ENCODE measurements at regions not wholly inside any gene's neighbourhood (a gene's known extent, or its start where the extent isn't known, plus 50 kb on each side); places are given as distances from the start of the nearest gene placed in this dataset.
A peak's percentile ranks its signal among the peaks of the same experiment; 100 is the strongest.

DNA sequence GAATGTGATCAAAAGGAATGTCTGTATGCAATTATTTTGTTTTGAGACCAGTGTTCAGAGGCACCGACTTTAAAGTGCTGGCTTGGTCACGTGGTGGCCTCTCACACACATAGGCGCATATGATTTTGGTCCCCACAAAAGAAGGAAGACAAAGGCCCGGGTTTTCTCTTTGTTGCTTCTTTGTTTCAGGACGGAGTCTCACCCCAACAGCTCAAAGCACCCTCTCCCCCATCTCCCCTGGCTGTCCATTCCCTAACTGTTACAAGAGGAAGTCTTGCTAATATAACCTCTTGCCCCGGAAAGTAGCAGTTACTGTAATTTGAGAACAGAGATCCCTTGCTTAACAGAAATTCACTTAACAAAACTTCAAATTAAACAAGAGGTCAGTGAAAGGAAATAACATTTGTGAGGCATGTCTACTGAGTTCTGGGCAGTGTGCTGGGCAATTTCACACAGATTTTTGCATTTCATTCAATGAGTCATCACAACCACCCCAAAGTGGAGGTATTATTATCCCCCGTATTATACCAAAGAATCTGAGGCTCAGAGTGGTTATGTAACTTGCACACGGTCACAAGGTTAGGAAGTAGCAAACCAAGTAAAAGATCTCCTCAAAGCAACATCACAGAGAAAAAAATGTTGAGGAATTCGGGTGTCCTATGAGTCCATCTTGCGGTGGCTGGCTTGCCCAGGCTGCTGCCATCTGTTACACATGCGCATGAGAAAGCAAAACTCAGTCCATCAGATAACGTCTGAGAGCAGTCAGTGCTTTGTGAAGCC, 75.8 kb downstream of the SDC1 start:
- 56% methylated on average over 12 of the region's 12 CpGs for WGBS (ENCODE audit: low lambda C conversion rate)
- TF ChIP-seq, protein P1, sequence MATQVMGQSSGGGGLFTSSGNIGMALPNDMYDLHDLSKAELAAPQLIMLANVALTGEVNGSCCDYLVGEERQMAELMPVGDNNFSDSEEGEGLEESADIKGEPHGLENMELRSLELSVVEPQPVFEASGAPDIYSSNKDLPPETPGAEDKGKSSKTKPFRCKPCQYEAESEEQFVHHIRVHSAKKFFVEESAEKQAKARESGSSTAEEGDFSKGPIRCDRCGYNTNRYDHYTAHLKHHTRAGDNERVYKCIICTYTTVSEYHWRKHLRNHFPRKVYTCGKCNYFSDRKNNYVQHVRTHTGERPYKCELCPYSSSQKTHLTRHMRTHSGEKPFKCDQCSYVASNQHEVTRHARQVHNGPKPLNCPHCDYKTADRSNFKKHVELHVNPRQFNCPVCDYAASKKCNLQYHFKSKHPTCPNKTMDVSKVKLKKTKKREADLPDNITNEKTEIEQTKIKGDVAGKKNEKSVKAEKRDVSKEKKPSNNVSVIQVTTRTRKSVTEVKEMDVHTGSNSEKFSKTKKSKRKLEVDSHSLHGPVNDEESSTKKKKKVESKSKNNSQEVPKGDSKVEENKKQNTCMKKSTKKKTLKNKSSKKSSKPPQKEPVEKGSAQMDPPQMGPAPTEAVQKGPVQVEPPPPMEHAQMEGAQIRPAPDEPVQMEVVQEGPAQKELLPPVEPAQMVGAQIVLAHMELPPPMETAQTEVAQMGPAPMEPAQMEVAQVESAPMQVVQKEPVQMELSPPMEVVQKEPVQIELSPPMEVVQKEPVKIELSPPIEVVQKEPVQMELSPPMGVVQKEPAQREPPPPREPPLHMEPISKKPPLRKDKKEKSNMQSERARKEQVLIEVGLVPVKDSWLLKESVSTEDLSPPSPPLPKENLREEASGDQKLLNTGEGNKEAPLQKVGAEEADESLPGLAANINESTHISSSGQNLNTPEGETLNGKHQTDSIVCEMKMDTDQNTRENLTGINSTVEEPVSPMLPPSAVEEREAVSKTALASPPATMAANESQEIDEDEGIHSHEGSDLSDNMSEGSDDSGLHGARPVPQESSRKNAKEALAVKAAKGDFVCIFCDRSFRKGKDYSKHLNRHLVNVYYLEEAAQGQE (IDR thresholded peaks at IDR 0.05; ENCODE audit: low read depth, low read length) = no peak
- TF ChIP-seq RFX5 (IDR thresholded peaks at IDR 0.05; ENCODE audit: low read length) (no peak), EP300 (IDR thresholded peaks at IDR 0.05; ENCODE audit: borderline replicate concordance in 1 of 2, low read depth in 1 of 2, low read length in 1 of 2) (peak; percentile 6 to 27; a peak in 2 of 4 replicates), CHD2 (IDR thresholded peaks at IDR 0.05; ENCODE audit: low read length, partially characterized antibody) (no peak), YY1 (IDR thresholded peaks at IDR 0.05; ENCODE audit: low read depth) (no peak), POLR2AphosphoS5 (IDR thresholded peaks at IDR 0.05; ENCODE audit: low read depth, low read length) (no peak), SIN3A (IDR thresholded peaks at IDR 0.05; ENCODE audit: borderline replicate concordance, low read depth, low read length) (no peak), TAF1 (IDR thresholded peaks at IDR 0.05; ENCODE audit: borderline replicate concordance, low read depth, low read length) (no peak), NRF1 (IDR thresholded peaks at IDR 0.05; ENCODE audit: low read depth, low read length) (peak; percentile 57), GATA2 (CRISPR knock-in tag; IDR thresholded peaks at IDR 0.05) (peak; percentile 69), TCF12 (IDR thresholded peaks at IDR 0.05) (peak; percentile 78), RXRA (IDR thresholded peaks at IDR 0.05; ENCODE audit: borderline replicate concordance, low read depth) (peak; percentile 64; the same call in 1 of the 2 replicates), SMC3 (IDR thresholded peaks at IDR 0.05; ENCODE audit: low read depth, low read length) (no peak), FOXM1 (IDR thresholded peaks at IDR 0.05; ENCODE audit: low read depth) (no peak), FOSL2 (IDR thresholded peaks at IDR 0.05; ENCODE audit: borderline replicate concordance, low read depth) (peak; percentile 84), MXI1 (IDR thresholded peaks at IDR 0.05; ENCODE audit: low read depth, low read length) (no peak), NFIC (IDR thresholded peaks at IDR 0.05; ENCODE audit: borderline replicate concordance) (peak; percentile 16; the same call in 1 of the 2 replicates), FOXJ3 (CRISPR knock-in tag; IDR thresholded peaks at IDR 0.05) (no peak), RAD21 (IDR thresholded peaks at IDR 0.05; ENCODE audit: low read length) (no peak)
- TF ChIP-seq, protein P2, sequence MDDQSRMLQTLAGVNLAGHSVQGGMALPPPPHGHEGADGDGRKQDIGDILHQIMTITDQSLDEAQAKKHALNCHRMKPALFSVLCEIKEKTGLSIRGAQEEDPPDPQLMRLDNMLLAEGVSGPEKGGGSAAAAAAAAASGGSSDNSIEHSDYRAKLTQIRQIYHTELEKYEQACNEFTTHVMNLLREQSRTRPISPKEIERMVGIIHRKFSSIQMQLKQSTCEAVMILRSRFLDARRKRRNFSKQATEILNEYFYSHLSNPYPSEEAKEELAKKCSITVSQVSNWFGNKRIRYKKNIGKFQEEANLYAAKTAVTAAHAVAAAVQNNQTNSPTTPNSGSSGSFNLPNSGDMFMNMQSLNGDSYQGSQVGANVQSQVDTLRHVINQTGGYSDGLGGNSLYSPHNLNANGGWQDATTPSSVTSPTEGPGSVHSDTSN (IDR thresholded peaks at IDR 0.05) = peak; percentile 45
- TF ChIP-seq, protein P3, sequence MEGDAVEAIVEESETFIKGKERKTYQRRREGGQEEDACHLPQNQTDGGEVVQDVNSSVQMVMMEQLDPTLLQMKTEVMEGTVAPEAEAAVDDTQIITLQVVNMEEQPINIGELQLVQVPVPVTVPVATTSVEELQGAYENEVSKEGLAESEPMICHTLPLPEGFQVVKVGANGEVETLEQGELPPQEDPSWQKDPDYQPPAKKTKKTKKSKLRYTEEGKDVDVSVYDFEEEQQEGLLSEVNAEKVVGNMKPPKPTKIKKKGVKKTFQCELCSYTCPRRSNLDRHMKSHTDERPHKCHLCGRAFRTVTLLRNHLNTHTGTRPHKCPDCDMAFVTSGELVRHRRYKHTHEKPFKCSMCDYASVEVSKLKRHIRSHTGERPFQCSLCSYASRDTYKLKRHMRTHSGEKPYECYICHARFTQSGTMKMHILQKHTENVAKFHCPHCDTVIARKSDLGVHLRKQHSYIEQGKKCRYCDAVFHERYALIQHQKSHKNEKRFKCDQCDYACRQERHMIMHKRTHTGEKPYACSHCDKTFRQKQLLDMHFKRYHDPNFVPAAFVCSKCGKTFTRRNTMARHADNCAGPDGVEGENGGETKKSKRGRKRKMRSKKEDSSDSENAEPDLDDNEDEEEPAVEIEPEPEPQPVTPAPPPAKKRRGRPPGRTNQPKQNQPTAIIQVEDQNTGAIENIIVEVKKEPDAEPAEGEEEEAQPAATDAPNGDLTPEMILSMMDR (IDR thresholded peaks at IDR 0.05) = no peak
- TF ChIP-seq, protein P4, sequence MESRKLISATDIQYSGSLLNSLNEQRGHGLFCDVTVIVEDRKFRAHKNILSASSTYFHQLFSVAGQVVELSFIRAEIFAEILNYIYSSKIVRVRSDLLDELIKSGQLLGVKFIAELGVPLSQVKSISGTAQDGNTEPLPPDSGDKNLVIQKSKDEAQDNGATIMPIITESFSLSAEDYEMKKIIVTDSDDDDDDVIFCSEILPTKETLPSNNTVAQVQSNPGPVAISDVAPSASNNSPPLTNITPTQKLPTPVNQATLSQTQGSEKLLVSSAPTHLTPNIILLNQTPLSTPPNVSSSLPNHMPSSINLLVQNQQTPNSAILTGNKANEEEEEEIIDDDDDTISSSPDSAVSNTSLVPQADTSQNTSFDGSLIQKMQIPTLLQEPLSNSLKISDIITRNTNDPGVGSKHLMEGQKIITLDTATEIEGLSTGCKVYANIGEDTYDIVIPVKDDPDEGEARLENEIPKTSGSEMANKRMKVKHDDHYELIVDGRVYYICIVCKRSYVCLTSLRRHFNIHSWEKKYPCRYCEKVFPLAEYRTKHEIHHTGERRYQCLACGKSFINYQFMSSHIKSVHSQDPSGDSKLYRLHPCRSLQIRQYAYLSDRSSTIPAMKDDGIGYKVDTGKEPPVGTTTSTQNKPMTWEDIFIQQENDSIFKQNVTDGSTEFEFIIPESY (IDR thresholded peaks at IDR 0.05; ENCODE audit: borderline replicate concordance, low read depth) = no peak
- TF ChIP-seq, protein P5, sequence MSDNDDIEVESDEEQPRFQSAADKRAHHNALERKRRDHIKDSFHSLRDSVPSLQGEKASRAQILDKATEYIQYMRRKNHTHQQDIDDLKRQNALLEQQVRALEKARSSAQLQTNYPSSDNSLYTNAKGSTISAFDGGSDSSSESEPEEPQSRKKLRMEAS (IDR thresholded peaks at IDR 0.05; ENCODE audit: low read depth) = no peak
- TF ChIP-seq, protein P6, sequence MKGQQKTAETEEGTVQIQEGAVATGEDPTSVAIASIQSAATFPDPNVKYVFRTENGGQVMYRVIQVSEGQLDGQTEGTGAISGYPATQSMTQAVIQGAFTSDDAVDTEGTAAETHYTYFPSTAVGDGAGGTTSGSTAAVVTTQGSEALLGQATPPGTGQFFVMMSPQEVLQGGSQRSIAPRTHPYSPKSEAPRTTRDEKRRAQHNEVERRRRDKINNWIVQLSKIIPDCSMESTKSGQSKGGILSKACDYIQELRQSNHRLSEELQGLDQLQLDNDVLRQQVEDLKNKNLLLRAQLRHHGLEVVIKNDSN (IDR thresholded peaks at IDR 0.05; ENCODE audit: borderline replicate concordance, low read depth) = no peak

More for the DNA sequence above, 75.8 kb downstream of the SDC1 start:
- Histone ChIP-seq H3K4me2 (peak overlapping the region; percentile 30; the same call in 1 of the 2 replicates), H2AFZ (ENCODE audit: low read depth) (peak overlapping the region; percentile 66), H3K9ac (peak overlapping the region; percentile 12; the same call in 1 of the 2 replicates), H3K79me2 (ENCODE audit: insufficient read depth) (no peaks in the 10 kb centered on the region), H4K20me1 (ENCODE audit: insufficient read depth) (no peaks in the 10 kb centered on the region), H3K9me3 (no peaks in the 10 kb centered on the region), H3K9me2 (no peaks in the 10 kb centered on the region), H3K4me1 (ENCODE audit: control insufficient read depth in 1 of 2, insufficient read depth in 2 of 2, low read depth in 1 of 2, low read length in 1 of 2) (peaks cover 9 to 39% of the 10 kb centered on the region in 2 experiments), H3K27ac (ENCODE audit: low read depth in 2 of 2, low read length in 1 of 2) (peak overlapping the region; percentile 80 to 82), H3K4me3 (ENCODE audit: low read depth in 2 of 2, low read length in 1 of 2) (no peak overlapping the region), H3K36me3 (replicated peaks in 1 of 2; ENCODE audit: control insufficient read depth in 1 of 2, insufficient read depth in 2 of 2, low read length in 1 of 2) (no peaks in the 10 kb centered on the region), H3K27me3 (ENCODE audit: insufficient read depth) (no peaks in the 10 kb centered on the region), H3F3A (replicated peaks; ENCODE audit: insufficient read depth) (peaks cover 8% of the 10 kb centered on the region)
- ChIA-PET POLR2A (no interaction called here), CTCF (interaction anchor here (0.7 to 15.0 kb wide), 7 partner anchors 15 to 177 kb away, joined by 3 to 215 read pairs (median 4); partner anchors contain the start of gene SDC1)
- no peak for DNase-seq

All from SK-N-SH (cell line).